ENCODE measurements at regions not wholly inside any gene's neighbourhood (a gene's known extent, or its start where the extent isn't known, plus 50 kb on each side); places are given as distances from the start of the nearest gene placed in this dataset.

GRCh38 chr15:91522605-91523332 lies 330.7 kb upstream of the SLCO3A1 start:
- TF ChIP-seq FOXM1 (IDR thresholded peaks at IDR 0.05; ENCODE audit: borderline replicate concordance, low read depth), result no peak
- TF ChIP-seq USF1 (IDR thresholded peaks at IDR 0.05), result no peak
- TF ChIP-seq TEAD4 (IDR thresholded peaks at IDR 0.05), result no peak
- TF ChIP-seq EP300 (IDR thresholded peaks at IDR 0.05; ENCODE audit: borderline replicate concordance), result no peak
- no peak for TF ChIP-seq CEBPB (IDR thresholded peaks at IDR 0.05)
- TF ChIP-seq TAF1 (IDR thresholded peaks at IDR 0.05; ENCODE audit: low read depth), result no peak
- TF ChIP-seq REST (IDR thresholded peaks at IDR 0.05; ENCODE audit: low read depth), result no peak
- TF ChIP-seq TCF12 (IDR thresholded peaks at IDR 0.05; ENCODE audit: low read depth), result no peak
- no peak for TF ChIP-seq ZBTB7A (IDR thresholded peaks at IDR 0.05; ENCODE audit: low read depth)
- TF ChIP-seq, protein P1, sequence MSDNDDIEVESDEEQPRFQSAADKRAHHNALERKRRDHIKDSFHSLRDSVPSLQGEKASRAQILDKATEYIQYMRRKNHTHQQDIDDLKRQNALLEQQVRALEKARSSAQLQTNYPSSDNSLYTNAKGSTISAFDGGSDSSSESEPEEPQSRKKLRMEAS (IDR thresholded peaks at IDR 0.05), result no peak
- TF ChIP-seq CREB1 (IDR thresholded peaks at IDR 0.05; ENCODE audit: low read depth), result no peak
- TF ChIP-seq YY1 (IDR thresholded peaks at IDR 0.05; ENCODE audit: low read depth), result no peak
- no peak for TF ChIP-seq NFIC (IDR thresholded peaks at IDR 0.05)
- TF ChIP-seq EGR1 (IDR thresholded peaks at IDR 0.05), result no peak
- TF ChIP-seq RAD21 (IDR thresholded peaks at IDR 0.05; ENCODE audit: low read depth), result no peak

DNA sequence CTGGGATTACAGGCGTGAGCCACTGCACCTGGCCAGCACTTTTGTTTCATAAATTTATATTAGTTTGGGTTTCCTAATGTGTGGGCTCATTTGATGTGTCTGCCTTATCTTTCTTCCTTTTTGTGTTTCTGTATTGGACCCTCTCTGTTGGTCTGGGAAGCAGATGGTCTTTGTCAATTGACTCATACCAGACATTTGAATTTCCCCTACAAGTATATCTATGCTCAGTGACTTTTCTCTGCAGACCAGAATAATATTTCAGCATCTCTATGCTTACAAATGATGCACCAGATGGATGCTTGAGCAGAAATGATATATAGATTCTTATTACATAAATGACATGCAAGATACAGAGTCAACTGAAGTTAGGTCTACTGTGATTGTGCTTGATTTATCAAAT lies 329.9 kb upstream of the SLCO3A1 start:
- TF ChIP-seq NFIC (IDR thresholded peaks at IDR 0.05) (no peak), TCF12 (IDR thresholded peaks at IDR 0.05; ENCODE audit: low read depth) (no peak)

- TF ChIP-seq TEAD4 (IDR thresholded peaks at IDR 0.05) (no peak), NFIC (IDR thresholded peaks at IDR 0.05) (no peak), ZBTB7A (IDR thresholded peaks at IDR 0.05; ENCODE audit: low read depth) (no peak), TCF12 (IDR thresholded peaks at IDR 0.05; ENCODE audit: low read depth) (no peak), FOXM1 (IDR thresholded peaks at IDR 0.05; ENCODE audit: borderline replicate concordance, low read depth) (no peak), USF1 (IDR thresholded peaks at IDR 0.05) (no peak), YY1 (IDR thresholded peaks at IDR 0.05; ENCODE audit: low read depth) (no peak), CEBPB (IDR thresholded peaks at IDR 0.05) (no peak), EGR1 (IDR thresholded peaks at IDR 0.05) (no peak), REST (IDR thresholded peaks at IDR 0.05; ENCODE audit: low read depth) (no peak)
Observed at GRCh38 chr15:91524534-91524933, 329.0 kb upstream of the SLCO3A1 start.

GRCh38 chr15:91525751-91526150 lies 327.8 kb upstream of the SLCO3A1 start:
- TF ChIP-seq CREB1 (IDR thresholded peaks at IDR 0.05; ENCODE audit: low read depth) (no peak), USF1 (IDR thresholded peaks at IDR 0.05) (no peak), REST (IDR thresholded peaks at IDR 0.05; ENCODE audit: low read depth) (no peak), NFIC (IDR thresholded peaks at IDR 0.05) (no peak), TCF12 (IDR thresholded peaks at IDR 0.05; ENCODE audit: low read depth) (no peak), FOXM1 (IDR thresholded peaks at IDR 0.05; ENCODE audit: borderline replicate concordance, low read depth) (no peak), TAF1 (IDR thresholded peaks at IDR 0.05; ENCODE audit: low read depth) (no peak), YY1 (IDR thresholded peaks at IDR 0.05; ENCODE audit: low read depth) (no peak), EGR1 (IDR thresholded peaks at IDR 0.05) (no peak), CEBPB (IDR thresholded peaks at IDR 0.05) (no peak), RAD21 (IDR thresholded peaks at IDR 0.05; ENCODE audit: low read depth) (no peak), EP300 (IDR thresholded peaks at IDR 0.05; ENCODE audit: borderline replicate concordance) (no peak), ZBTB7A (IDR thresholded peaks at IDR 0.05; ENCODE audit: low read depth) (no peak)
- TF ChIP-seq, protein P1 (IDR thresholded peaks at IDR 0.05), result no peak
